ENCODE measurements at regions not wholly inside any gene's neighbourhood (a gene's known extent, or its start where the extent isn't known, plus 50 kb on each side); places are given as distances from the start of the nearest gene placed in this dataset.

- Histone ChIP-seq H4K20me1 (ENCODE audit: insufficient read depth, low read length) (no peaks in the 10 kb centered on the region), H3K79me1 (ENCODE audit: low read depth in 1 of 2, low read length in 2 of 2) (no peaks in the 10 kb centered on the region), H3K27me3 (ENCODE audit: control insufficient read depth, insufficient read depth, low read length) (no peaks in the 10 kb centered on the region), H3K23ac (ENCODE audit: low read depth, low read length) (no peak overlapping the region), H3K9me1 (ENCODE audit: insufficient read depth, low read length) (no peaks in the 10 kb centered on the region), H3K9ac (ENCODE audit: low read depth, low read length) (no peak overlapping the region), H3K14ac (replicated peaks; ENCODE audit: low read depth, low read length) (no peak overlapping the region), H3K4me1 (ENCODE audit: control insufficient read depth, insufficient read depth, low read length) (no peaks in the 10 kb centered on the region), H4K8ac (ENCODE audit: low read depth in 2 of 2, low read length in 2 of 2) (no peak overlapping the region), H3K4me2 (ENCODE audit: low read depth, low read length) (no peak overlapping the region), H2BK15ac (ENCODE audit: low read depth, low read length) (no peak overlapping the region), H3K18ac (ENCODE audit: low read depth, low read length) (no peak overlapping the region), H4K5ac (ENCODE audit: low read depth, low read length) (no peak overlapping the region), H3K56ac (ENCODE audit: extremely low read depth, insufficient read depth, low read length) (no peak overlapping the region), H2AK5ac (ENCODE audit: low read depth, low read length) (no peak overlapping the region), H2BK120ac (ENCODE audit: low read depth, low read length) (no peak overlapping the region), H2BK5ac (ENCODE audit: low read depth, low read length, poor library complexity, severe bottlenecking) (no peak overlapping the region), H4K91ac (ENCODE audit: insufficient read depth, low read depth, low read length) (no peak overlapping the region), H3K4ac (ENCODE audit: low read depth, low read length) (no peak overlapping the region), H2AFZ (replicated peaks; ENCODE audit: low read length, poor library complexity) (no peak overlapping the region), H3K9me3 (ENCODE audit: control insufficient read depth, insufficient read depth, low read length) (no peaks in the 10 kb centered on the region), H3K4me3 (ENCODE audit: insufficient read depth, low read depth, low read length) (no peak overlapping the region), H2BK20ac (ENCODE audit: low read depth, low read length) (no peak overlapping the region), H3K27ac (ENCODE audit: insufficient read depth, low read length) (no peak overlapping the region), H3K36me3 (ENCODE audit: control insufficient read depth, insufficient read depth, low read length) (no peaks in the 10 kb centered on the region), H2AK9ac (replicated peaks; ENCODE audit: low read depth, low read length, poor library complexity) (no peak overlapping the region)
- WGBS, 2 experiments (ENCODE audit: extremely low coverage in 2 of 2, insufficient read length in 1 of 2), result no CpG with 5 or more reads among the region's 2 CpGs
- CTCF ChIA-PET, result no interaction called here
- intact Hi-C loops (cut with micrococcal nuclease), result no loop called here
- in situ Hi-C loops (cut with MboI; ENCODE audit: low sequenced_read_pairs), result no loop called here
- no peak for ATAC-seq (ENCODE audit: low read depth)
- DNase-seq, result no peak
- no peak for TF ChIP-seq NFE2L2 (IDR thresholded peaks at IDR 0.05; ENCODE audit: low read depth, low read length)
- TF ChIP-seq MXI1 (IDR thresholded peaks at IDR 0.05; ENCODE audit: borderline replicate concordance, low read depth, low read length), result no peak
- TF ChIP-seq MAFK (IDR thresholded peaks at IDR 0.05; ENCODE audit: low read depth, low read length), result no peak
- no peak for TF ChIP-seq SMC3 (IDR thresholded peaks at IDR 0.05; ENCODE audit: low read depth, low read length)
- TF ChIP-seq FOS (IDR thresholded peaks at IDR 0.05; ENCODE audit: low read depth, low read length), result no peak
- TF ChIP-seq BHLHE40 (IDR thresholded peaks at IDR 0.05; ENCODE audit: low read depth, low read length), result no peak
- TF ChIP-seq RFX5 (IDR thresholded peaks at IDR 0.05; ENCODE audit: low read depth, low read length), result no peak
- no peak for TF ChIP-seq ELK1 (IDR thresholded peaks at IDR 0.05; ENCODE audit: borderline replicate concordance, low read depth, low read length)
- no peak for TF ChIP-seq MAZ (IDR thresholded peaks at IDR 0.05; ENCODE audit: borderline replicate concordance, low read depth, low read length)
- no peak for TF ChIP-seq POLR2A (IDR thresholded peaks at IDR 0.05; ENCODE audit: low read depth, low read length)
- TF ChIP-seq CTCF (conservative IDR thresholded peaks at IDR 0.05; ENCODE audit: low read depth, low read length), result no peak
- POLR2A ChIA-PET (ENCODE audit: unreplicated experiment), result no interaction called here
- no TSS peak for BruUV-seq (replicated peaks)
- dilution Hi-C loops (cut with HindIII; ENCODE audit: low sequenced_read_pairs, unreplicated experiment), result no loop called here
Observed at GRCh38 chrX:12026481-12026880, 111.8 kb upstream of the FRMPD4 start.

All from IMR-90 (cell line).